BLaER1 treated with 17β-estradiol and CSF1 and Interleukin-3, amounts not matched to agents 10 nM and 100 nM (cell line): ENCODE measurements at regions not wholly inside any gene's neighbourhood (a gene's known extent, or its start where the extent isn't known, plus 50 kb on each side); places are given as distances from the start of the nearest gene placed in this dataset.

Experiments used
- H3K27ac ChIP-seq, 11 experiments: shearing (Covaris generic); formaldehyde crosslinking; 2 replicates each; pipeline ENCODE4 v1.8.1; 2022
- H3K27me3 ChIP-seq, 11 experiments: shearing (Covaris generic); formaldehyde crosslinking; 2 replicates each; pipeline ENCODE4 v1.8.1; 2022
- H3K36me3 ChIP-seq, 11 experiments: shearing (Covaris generic); formaldehyde crosslinking; 2 replicates each; pipeline ENCODE4 v1.8.1; 2022
- H3K4me1 ChIP-seq, 10 experiments: shearing (Covaris generic); formaldehyde crosslinking; 2 replicates each; pipeline ENCODE4 v1.8.1; 2022
- H3K4me2 ChIP-seq, 11 experiments: shearing (Covaris generic); formaldehyde crosslinking; 2 replicates each; pipeline ENCODE4 v1.8.1; 2022
- H3K4me3 ChIP-seq, 10 experiments: shearing (Covaris generic); formaldehyde crosslinking; 2 replicates each; pipeline ENCODE4 v1.8.1; 2022
- H3K9ac ChIP-seq, 11 experiments: shearing (Covaris generic); formaldehyde crosslinking; 2 replicates each; pipeline ENCODE4 v1.8.1; 2022
- H3K9me3 ChIP-seq, 11 experiments: shearing (Covaris generic); formaldehyde crosslinking; replicated peaks in 1 of 11; 2 replicates each; pipeline ENCODE4 v1.8.1; 2022
- H4K20me1 ChIP-seq, 11 experiments: shearing (Covaris generic); formaldehyde crosslinking; 2 replicates each; pipeline ENCODE4 v1.8.1; 2022
- Cebpa-rat ChIP-seq, 11 experiments: shearing (Covaris generic); IDR thresholded peaks; 2 replicates each; pipeline ENCODE4 v1.8.1; 2022

DNA sequence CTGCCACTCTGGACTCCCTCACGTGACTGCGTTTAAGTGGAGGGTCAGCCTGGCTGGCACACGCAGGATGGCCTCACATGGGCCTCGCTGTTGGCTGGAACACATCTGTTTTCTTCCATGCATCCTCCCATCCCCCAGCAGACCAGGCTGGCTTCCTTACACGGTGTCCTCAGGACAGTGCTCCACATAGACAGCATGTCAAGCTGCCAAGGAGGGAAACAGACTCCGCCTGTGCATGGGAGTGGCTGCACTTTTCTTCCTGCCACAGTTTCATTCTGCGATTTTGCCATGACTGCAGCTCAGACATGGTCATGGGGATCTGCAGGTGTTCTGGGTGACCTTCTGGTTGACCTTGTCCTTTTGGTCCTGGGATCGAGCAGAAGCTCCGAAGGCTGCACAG, 344.2 kb downstream of the SHANK2 start:
- peaks cover 16 to 27% (median 20%) of the 10 kb centered on the region in 10 experiments for H3K4me1 ChIP-seq
- H3K4me2 ChIP-seq = peak overlapping the region in 2 of 11 experiments; percentile 3 to 10; a peak in 1 of 22 replicates
- no peak overlapping the region for H3K9ac ChIP-seq
- H3K9me3 ChIP-seq = peaks cover 0 to 9% (median 0%) of the 10 kb centered on the region in 11 experiments; a peak in 2 of 22 replicates
- no peaks in the 10 kb centered on the region; a peak in 1 of 22 replicates for H4K20me1 ChIP-seq
- no peaks in the 10 kb centered on the region for H3K36me3 ChIP-seq
- TF ChIP-seq Cebpa-rat (IDR thresholded peaks at IDR 0.05) = no peak
- no peak overlapping the region for H3K27ac ChIP-seq
- no peak overlapping the region for H3K4me3 ChIP-seq
- no peaks in the 10 kb centered on the region for H3K27me3 ChIP-seq

DNA sequence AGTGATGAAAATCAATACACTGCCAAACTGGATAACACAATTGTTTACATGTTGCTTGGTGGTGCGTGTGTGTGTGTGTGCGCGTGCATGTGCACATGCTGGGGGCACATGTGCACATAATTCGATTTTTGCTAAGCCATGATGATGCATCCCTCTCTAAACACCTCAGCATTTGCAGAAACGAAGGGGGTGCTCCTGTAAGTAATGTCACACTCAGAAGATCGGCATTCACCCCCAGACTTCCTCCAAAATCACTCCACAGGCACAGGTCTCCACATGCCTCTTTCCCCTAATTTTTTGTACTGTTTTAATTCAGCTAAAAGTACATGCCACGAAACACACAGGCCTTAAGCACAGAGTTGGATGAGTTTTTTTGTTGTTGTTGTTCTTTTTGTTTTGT, 341.5 kb downstream of the SHANK2 start:
- peaks cover 15 to 32% (median 22%) of the 10 kb centered on the region in 10 experiments for H3K4me1 ChIP-seq
- TF ChIP-seq Cebpa-rat (IDR thresholded peaks at IDR 0.05) = no peak

DNA sequence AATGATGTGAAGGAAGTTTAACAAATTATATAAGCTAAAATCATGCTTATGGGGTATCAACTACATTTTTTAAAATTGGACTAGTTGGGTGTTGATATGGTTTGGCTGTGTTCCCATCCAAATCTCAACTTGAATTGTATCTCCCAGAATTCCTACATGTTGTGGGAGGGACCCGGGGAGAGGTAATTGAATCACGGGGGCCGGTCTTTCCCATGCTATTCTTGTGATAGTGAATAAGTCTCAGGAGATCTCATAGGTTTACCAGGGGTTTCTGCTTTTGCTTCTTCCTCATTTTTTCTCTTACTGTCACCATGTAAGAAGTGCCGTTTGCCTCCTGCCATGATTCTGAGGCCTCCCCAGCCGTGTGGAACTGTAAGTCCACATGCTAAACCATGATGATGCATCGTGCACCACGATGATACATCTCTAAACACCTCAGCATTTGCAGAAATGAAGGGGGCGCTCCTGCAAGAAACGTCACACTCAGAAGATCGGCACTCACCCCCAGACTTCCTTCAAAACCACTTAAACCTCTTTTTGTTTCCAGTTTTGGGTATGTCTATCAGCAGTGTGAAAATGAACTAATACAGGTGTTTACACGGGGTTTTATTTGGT, 340.0 kb downstream of the SHANK2 start:
- Histone ChIP-seq H3K9ac (no peak overlapping the region), H3K27ac (no peak overlapping the region), H3K4me3 (no peak overlapping the region), H3K4me2 (peak overlapping the region; percentile 40 to 77 (median 64)), H3K9me3 (peaks cover 0 to 2% (median under 1%) of the 10 kb centered on the region in 11 experiments; a peak in 2 of 22 replicates), H3K27me3 (no peaks in the 10 kb centered on the region), H3K36me3 (no peaks in the 10 kb centered on the region), H4K20me1 (no peaks in the 10 kb centered on the region; a peak in 1 of 22 replicates), H3K4me1 (peaks cover 15 to 32% (median 22%) of the 10 kb centered on the region in 10 experiments)
- no peak for TF ChIP-seq Cebpa-rat (IDR thresholded peaks at IDR 0.05)

More for the DNA sequence above, 341.5 kb downstream of the SHANK2 start:
- Histone ChIP-seq H3K36me3 (no peaks in the 10 kb centered on the region), H3K27ac (no peak overlapping the region), H3K27me3 (no peaks in the 10 kb centered on the region), H3K4me3 (no peak overlapping the region), H3K4me2 (no peak overlapping the region), H3K9me3 (no peaks in the 10 kb centered on the region), H4K20me1 (no peaks in the 10 kb centered on the region; a peak in 1 of 22 replicates), H3K9ac (no peak overlapping the region)

DNA sequence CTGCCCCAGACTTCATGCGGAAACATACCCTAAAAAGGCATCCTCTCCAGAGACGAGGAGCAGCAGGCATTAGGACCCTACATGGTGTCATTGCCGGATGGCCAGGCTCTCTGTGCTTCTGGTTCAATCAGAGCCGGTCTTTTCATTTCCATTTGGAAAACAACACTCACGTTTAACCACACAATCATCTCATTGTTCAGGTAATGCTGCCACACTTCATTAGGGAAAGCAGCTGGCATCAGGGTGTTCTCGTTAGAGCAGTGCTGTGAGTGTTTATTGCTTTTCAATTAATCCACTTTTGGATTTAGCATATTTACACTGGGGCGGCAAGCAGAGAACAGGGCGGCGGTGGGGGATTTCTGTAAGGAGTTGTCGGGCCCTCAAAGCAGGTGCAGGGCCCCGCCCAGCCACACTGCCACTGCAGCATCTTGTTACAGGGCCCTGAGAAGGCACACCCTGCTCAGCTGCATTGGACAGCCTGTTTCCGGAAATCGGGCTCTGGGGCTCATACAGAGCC, 338.6 kb downstream of the SHANK2 start:
- H3K9ac ChIP-seq = no peak overlapping the region
- H3K27ac ChIP-seq = no peak overlapping the region
- no peaks in the 10 kb centered on the region for H4K20me1 ChIP-seq
- no peak overlapping the region; a peak in 1 of 22 replicates for H3K4me2 ChIP-seq
- H3K4me3 ChIP-seq = no peak overlapping the region
- no peaks in the 10 kb centered on the region for H3K36me3 ChIP-seq
- peaks cover 15 to 24% (median 22%) of the 10 kb centered on the region in 10 experiments for H3K4me1 ChIP-seq
- no peaks in the 10 kb centered on the region for H3K27me3 ChIP-seq
- H3K9me3 ChIP-seq = peaks cover 0 to 14% (median 5%) of the 10 kb centered on the region in 11 experiments; a peak in 8 of 22 replicates
- no peak for TF ChIP-seq Cebpa-rat (IDR thresholded peaks at IDR 0.05)

DNA sequence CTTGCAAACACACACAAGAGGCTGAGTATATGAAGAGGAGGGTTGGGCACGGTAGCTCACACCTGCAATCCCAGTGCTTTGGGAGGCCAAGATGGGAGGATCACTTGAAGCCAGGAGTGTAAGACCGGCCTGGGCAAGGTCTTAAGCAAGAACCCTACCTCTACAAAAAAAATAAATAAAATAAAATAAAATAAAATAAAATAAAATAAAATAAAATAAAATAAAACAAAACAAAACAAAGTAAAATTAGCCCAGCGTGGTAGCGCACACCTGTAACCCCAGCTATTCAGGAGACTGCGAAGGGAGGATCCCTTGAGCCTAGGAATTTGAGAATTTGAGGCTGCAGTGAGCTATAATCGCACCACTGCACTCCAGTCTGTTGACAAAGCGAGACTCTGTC, 337.9 kb downstream of the SHANK2 start:
- H3K9me3 ChIP-seq = peaks cover 1 to 21% (median 9%) of the 10 kb centered on the region in 11 experiments; a peak in 18 of 22 replicates
- peaks cover 15 to 24% (median 22%) of the 10 kb centered on the region in 10 experiments for H3K4me1 ChIP-seq
- no peak overlapping the region for H3K27ac ChIP-seq
- no peaks in the 10 kb centered on the region for H3K36me3 ChIP-seq
- H3K4me3 ChIP-seq = no peak overlapping the region
- H4K20me1 ChIP-seq = no peaks in the 10 kb centered on the region
- TF ChIP-seq Cebpa-rat (IDR thresholded peaks at IDR 0.05) = no peak
- no peaks in the 10 kb centered on the region for H3K27me3 ChIP-seq
- H3K9ac ChIP-seq = no peak overlapping the region
- H3K4me2 ChIP-seq = no peak overlapping the region

DNA sequence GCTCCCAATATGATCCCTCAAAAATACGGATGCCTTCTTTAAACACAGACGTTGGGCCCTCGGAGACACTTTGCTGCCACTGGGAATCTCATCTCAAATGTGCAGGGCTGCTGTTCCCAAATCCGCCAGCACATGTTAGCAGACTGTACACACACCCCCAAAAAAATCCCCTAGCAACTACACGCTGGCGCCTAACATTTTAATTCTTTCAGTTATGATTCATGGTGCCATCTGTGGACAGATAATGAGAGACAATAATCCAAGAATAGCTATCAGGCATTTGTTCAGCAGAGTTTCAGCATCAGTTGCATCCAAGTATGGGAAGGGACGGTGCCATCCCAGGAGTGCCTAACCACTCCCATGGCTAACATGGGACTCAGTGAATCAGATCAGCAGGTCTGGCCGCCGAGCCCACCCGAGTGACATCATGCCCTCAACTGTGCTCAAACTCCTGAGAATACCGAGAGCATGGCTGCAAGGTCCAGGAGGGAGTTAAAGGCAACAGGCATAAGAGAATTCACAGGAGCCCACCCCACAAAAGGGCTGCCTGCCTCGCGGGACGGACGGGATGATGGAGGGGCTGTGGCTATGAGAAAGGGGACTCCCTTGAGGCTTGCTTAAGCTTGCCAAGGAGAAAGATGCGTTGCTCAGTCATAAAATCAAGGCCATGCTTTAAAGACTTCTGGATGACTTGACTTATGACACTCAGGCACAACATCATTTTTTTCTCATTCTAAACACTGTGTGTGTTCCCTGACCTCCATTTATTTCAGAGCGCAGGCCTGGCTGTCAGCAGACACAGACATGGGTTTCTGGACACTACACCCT, 337.0 kb downstream of the SHANK2 start:
- H3K9ac ChIP-seq = no peak overlapping the region
- H3K27ac ChIP-seq = no peak overlapping the region
- H3K27me3 ChIP-seq = no peaks in the 10 kb centered on the region
- H3K9me3 ChIP-seq = peaks cover 10 to 30% (median 17%) of the 10 kb centered on the region in 11 experiments
- no peaks in the 10 kb centered on the region for H3K36me3 ChIP-seq
- TF ChIP-seq Cebpa-rat (IDR thresholded peaks at IDR 0.05) = no peak
- H3K4me3 ChIP-seq = no peak overlapping the region
- H3K4me1 ChIP-seq = peaks cover 15 to 24% (median 22%) of the 10 kb centered on the region in 10 experiments
- no peak overlapping the region for H3K4me2 ChIP-seq
- H4K20me1 ChIP-seq = no peaks in the 10 kb centered on the region

DNA sequence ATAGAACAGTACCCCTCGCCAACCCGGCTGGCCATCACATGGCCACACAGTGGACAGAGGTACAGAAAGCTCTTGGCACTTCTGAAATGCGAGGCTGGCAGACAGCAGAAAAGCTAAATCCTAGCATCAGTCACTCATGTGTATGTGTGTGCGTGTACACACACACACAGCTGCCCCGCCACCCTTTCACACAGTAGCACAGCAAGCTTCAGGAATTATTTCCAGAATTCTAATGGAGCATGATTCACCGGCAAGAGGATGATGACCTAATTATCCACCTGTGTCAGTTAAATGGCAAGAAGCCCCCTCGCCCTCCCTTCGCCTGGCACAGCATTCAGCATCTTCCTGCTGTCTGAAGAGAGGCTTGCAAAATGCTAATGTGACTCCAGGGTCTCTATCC, 336.0 kb downstream of the SHANK2 start:
- peaks cover 0 to 2% (median 0%) of the 10 kb centered on the region in 11 experiments; a peak in 1 of 22 replicates for H3K36me3 ChIP-seq
- TF ChIP-seq Cebpa-rat (IDR thresholded peaks at IDR 0.05) = no peak
- H3K27ac ChIP-seq = no peak overlapping the region
- H3K4me3 ChIP-seq = no peak overlapping the region
- H4K20me1 ChIP-seq = no peaks in the 10 kb centered on the region
- peaks cover 15 to 23% (median 21%) of the 10 kb centered on the region in 10 experiments for H3K4me1 ChIP-seq
- H3K27me3 ChIP-seq = no peaks in the 10 kb centered on the region
- peaks cover 20 to 40% (median 27%) of the 10 kb centered on the region in 11 experiments for H3K9me3 ChIP-seq
- no peak overlapping the region for H3K9ac ChIP-seq
- no peak overlapping the region for H3K4me2 ChIP-seq

DNA sequence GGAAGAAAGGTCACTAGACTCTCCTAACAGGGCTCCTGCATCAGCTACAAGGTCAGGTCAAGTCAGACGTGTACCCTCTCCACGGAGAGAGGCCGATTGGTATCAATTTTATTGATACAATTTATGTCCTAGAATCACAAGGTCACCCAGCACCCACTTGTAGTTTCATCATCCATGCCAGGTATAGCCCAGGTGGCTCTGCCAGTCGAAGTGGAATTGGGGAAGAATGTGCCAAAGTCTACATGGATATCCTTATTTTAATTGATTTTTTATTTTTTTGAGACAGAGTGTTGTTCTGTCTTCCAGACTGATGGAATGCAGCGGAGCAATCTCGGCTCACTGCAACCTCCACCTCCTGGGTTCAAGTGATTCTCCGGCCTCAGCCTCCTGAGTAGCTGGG, 334.1 kb downstream of the SHANK2 start:
- H3K36me3 ChIP-seq = peaks cover 0 to 5% (median 0%) of the 10 kb centered on the region in 11 experiments; a peak in 1 of 22 replicates
- H3K9me3 ChIP-seq = peaks cover 39 to 59% (median 46%) of the 10 kb centered on the region in 11 experiments
- H3K4me3 ChIP-seq = no peak overlapping the region
- no peak for TF ChIP-seq Cebpa-rat (IDR thresholded peaks at IDR 0.05)
- H3K27ac ChIP-seq = no peak overlapping the region
- H3K27me3 ChIP-seq = no peaks in the 10 kb centered on the region
- H4K20me1 ChIP-seq = no peaks in the 10 kb centered on the region
- H3K4me2 ChIP-seq = no peak overlapping the region
- peaks cover 0 to 5% (median 2%) of the 10 kb centered on the region in 10 experiments; a peak in 10 of 20 replicates for H3K4me1 ChIP-seq
- H3K9ac ChIP-seq = no peak overlapping the region

DNA sequence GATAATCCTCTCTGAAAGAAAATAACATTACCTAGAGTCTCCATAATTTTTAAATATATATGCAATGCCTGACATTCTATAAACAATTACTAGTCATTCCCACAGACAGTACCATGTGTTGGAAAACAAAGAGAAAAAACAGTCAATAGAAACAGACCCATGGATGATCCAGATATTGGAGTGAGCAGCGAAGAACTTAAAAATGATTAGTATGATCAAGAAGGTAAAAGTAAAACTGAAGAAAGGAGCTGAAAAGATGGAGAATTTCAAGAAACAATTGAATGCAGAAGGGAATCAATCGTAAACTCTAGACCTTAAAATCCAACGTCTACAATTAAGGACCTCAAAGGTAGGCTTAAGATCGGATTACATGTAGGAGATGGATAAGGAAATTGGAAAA, 330.6 kb downstream of the SHANK2 start:
- Histone ChIP-seq H3K9me3 (peaks cover 49 to 88% (median 61%) of the 10 kb centered on the region in 11 experiments), H3K36me3 (peaks cover 0 to 5% (median 0%) of the 10 kb centered on the region in 11 experiments; a peak in 1 of 22 replicates), H3K9ac (no peak overlapping the region), H3K27ac (no peak overlapping the region), H3K4me2 (no peak overlapping the region), H3K27me3 (no peaks in the 10 kb centered on the region), H3K4me3 (no peak overlapping the region), H4K20me1 (no peaks in the 10 kb centered on the region), H3K4me1 (no peaks in the 10 kb centered on the region)
- TF ChIP-seq Cebpa-rat (IDR thresholded peaks at IDR 0.05) = no peak
